GM12892 (cell line): ENCODE measurements at regions not wholly inside any gene's neighbourhood (a gene's known extent, or its start where the extent isn't known, plus 50 kb on each side); places are given as distances from the start of the nearest gene placed in this dataset.

Experiments
- POLR2A ChIP-seq: IDR thresholded peaks from 2 replicates; pipeline ENCODE4 v1.6.1; 2011; ENCODE audit warnings: low read depth, low read length, control low read depth
- POLR2AphosphoS5 ChIP-seq: IDR thresholded peaks from 2 replicates; pipeline ENCODE4 v1.6.1; 2011; ENCODE audit warnings: low read depth, low read length, control low read depth

DNA sequence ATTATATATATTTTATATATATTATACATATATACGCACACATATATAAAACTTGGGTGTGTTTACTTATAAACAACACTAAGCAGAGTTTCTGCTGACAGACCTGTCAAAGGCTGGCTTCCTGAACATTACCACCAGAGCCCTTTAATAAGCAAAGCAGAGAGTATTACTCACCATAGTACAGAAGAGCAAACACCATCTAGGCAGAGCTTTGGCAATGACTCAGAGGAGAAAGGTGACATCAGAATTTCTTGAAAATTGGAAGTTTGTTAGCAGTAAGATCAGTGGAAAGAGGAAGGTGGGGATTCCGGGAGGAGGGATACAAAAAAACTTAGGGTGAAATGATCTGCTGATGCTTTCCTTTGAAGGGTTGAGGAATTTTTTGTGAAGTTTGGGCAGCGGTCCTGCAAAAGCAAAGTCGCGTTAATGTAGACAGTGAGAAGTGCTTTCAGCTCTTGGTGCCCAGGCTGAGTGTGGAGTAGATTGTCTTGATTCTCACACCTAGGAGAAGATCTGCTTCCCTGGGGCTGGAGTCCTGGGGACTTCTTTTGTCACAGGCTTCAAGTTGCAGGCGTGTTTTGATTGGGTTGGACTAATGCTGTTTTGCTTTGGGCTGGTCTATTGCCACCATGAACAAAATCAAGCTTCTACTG, 109.6 kb upstream of the BACH2 start:
- TF ChIP-seq POLR2AphosphoS5 (no peak), POLR2A (no peak)
